ENCODE measurements at regions not wholly inside any gene's neighbourhood (a gene's known extent, or its start where the extent isn't known, plus 50 kb on each side); places are given as distances from the start of the nearest gene placed in this dataset.

- ATAC-seq (ENCODE audit: insufficient read depth, low read depth) (no peak), DNase-seq (no peak)
- Histone ChIP-seq H3K4me3 (ENCODE audit: low read depth in 1 of 2, low read length in 2 of 2) (no peak overlapping the region), H3K79me2 (ENCODE audit: insufficient read depth, low read length) (no peaks in the 10 kb centered on the region), H2AFZ (ENCODE audit: low read depth, low read length) (no peak overlapping the region), H3K4me1 (ENCODE audit: insufficient read depth, low read length) (no peaks in the 10 kb centered on the region), H3K36me3 (ENCODE audit: insufficient read depth, low read length) (no peaks in the 10 kb centered on the region), H3K4me2 (ENCODE audit: insufficient read depth, low read length) (no peak overlapping the region), H3K27me3 (ENCODE audit: insufficient read depth, low read length, poor library complexity) (no peaks in the 10 kb centered on the region), H3K9ac (ENCODE audit: low read depth, low read length) (no peak overlapping the region), H3K9me3 (ENCODE audit: insufficient read depth, low read length, severe bottlenecking) (no peaks in the 10 kb centered on the region), H3K27ac (ENCODE audit: low read length) (no peak overlapping the region), H4K20me1 (ENCODE audit: insufficient read depth, low read length) (no peaks in the 10 kb centered on the region)
- TF ChIP-seq, protein P1, sequence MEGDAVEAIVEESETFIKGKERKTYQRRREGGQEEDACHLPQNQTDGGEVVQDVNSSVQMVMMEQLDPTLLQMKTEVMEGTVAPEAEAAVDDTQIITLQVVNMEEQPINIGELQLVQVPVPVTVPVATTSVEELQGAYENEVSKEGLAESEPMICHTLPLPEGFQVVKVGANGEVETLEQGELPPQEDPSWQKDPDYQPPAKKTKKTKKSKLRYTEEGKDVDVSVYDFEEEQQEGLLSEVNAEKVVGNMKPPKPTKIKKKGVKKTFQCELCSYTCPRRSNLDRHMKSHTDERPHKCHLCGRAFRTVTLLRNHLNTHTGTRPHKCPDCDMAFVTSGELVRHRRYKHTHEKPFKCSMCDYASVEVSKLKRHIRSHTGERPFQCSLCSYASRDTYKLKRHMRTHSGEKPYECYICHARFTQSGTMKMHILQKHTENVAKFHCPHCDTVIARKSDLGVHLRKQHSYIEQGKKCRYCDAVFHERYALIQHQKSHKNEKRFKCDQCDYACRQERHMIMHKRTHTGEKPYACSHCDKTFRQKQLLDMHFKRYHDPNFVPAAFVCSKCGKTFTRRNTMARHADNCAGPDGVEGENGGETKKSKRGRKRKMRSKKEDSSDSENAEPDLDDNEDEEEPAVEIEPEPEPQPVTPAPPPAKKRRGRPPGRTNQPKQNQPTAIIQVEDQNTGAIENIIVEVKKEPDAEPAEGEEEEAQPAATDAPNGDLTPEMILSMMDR (IDR thresholded peaks at IDR 0.05; ENCODE audit: borderline replicate concordance, extremely low read depth, low read length, poor library complexity, severe bottlenecking): no peak
- no peak for TF ChIP-seq EZH2 (IDR thresholded peaks at IDR 0.05; ENCODE audit: borderline replicate concordance, low read depth, low read length, severe bottlenecking)
Measured at GRCh38 chr7:16095171-16095950, 326.0 kb downstream of the CRPPA start.

GRCh38 chr7:16094651-16095050 is 326.7 kb downstream of the CRPPA start:
- no peak overlapping the region for H3K9ac ChIP-seq (ENCODE audit: low read depth, low read length)
- H3K79me2 ChIP-seq (ENCODE audit: insufficient read depth, low read length): no peaks in the 10 kb centered on the region
- no peak overlapping the region for H2AFZ ChIP-seq (ENCODE audit: low read depth, low read length)
- no peak overlapping the region for H3K4me3 ChIP-seq (ENCODE audit: low read depth in 1 of 2, low read length in 2 of 2)
- TF ChIP-seq, protein P1 (IDR thresholded peaks at IDR 0.05; ENCODE audit: borderline replicate concordance, extremely low read depth, low read length, poor library complexity, severe bottlenecking): no peak
- no peak for TF ChIP-seq EZH2 (IDR thresholded peaks at IDR 0.05; ENCODE audit: borderline replicate concordance, low read depth, low read length, severe bottlenecking)
- no peak for DNase-seq
- H3K27ac ChIP-seq (ENCODE audit: low read length): no peak overlapping the region
- no peak for ATAC-seq (ENCODE audit: insufficient read depth, low read depth)
- no peaks in the 10 kb centered on the region for H3K4me1 ChIP-seq (ENCODE audit: insufficient read depth, low read length)
- H3K9me3 ChIP-seq (ENCODE audit: insufficient read depth, low read length, severe bottlenecking): no peaks in the 10 kb centered on the region
- H3K27me3 ChIP-seq (ENCODE audit: insufficient read depth, low read length, poor library complexity): no peaks in the 10 kb centered on the region
- no peaks in the 10 kb centered on the region for H3K36me3 ChIP-seq (ENCODE audit: insufficient read depth, low read length)
- no peak overlapping the region for H3K4me2 ChIP-seq (ENCODE audit: insufficient read depth, low read length)
- no peaks in the 10 kb centered on the region for H4K20me1 ChIP-seq (ENCODE audit: insufficient read depth, low read length)

GRCh38 chr7:16092711-16093110 is 328.6 kb downstream of the CRPPA start:
- Histone ChIP-seq H3K27me3 (ENCODE audit: insufficient read depth, low read length, poor library complexity) (no peaks in the 10 kb centered on the region), H3K36me3 (ENCODE audit: insufficient read depth, low read length) (no peaks in the 10 kb centered on the region), H3K4me1 (ENCODE audit: insufficient read depth, low read length) (no peaks in the 10 kb centered on the region), H3K9me3 (ENCODE audit: insufficient read depth, low read length, severe bottlenecking) (no peaks in the 10 kb centered on the region), H3K79me2 (ENCODE audit: insufficient read depth, low read length) (no peaks in the 10 kb centered on the region), H2AFZ (ENCODE audit: low read depth, low read length) (no peak overlapping the region), H4K20me1 (ENCODE audit: insufficient read depth, low read length) (no peaks in the 10 kb centered on the region), H3K9ac (ENCODE audit: low read depth, low read length) (no peak overlapping the region), H3K4me3 (ENCODE audit: low read depth in 1 of 2, low read length in 2 of 2) (no peak overlapping the region), H3K27ac (ENCODE audit: low read length) (no peak overlapping the region), H3K4me2 (ENCODE audit: insufficient read depth, low read length) (no peak overlapping the region)
- TF ChIP-seq, protein P1 (IDR thresholded peaks at IDR 0.05; ENCODE audit: borderline replicate concordance, extremely low read depth, low read length, poor library complexity, severe bottlenecking): no peak
- no peak for TF ChIP-seq EZH2 (IDR thresholded peaks at IDR 0.05; ENCODE audit: borderline replicate concordance, low read depth, low read length, severe bottlenecking)
- ATAC-seq (ENCODE audit: insufficient read depth, low read depth) (no peak), DNase-seq (no peak)
